ENCODE measurements at regions not wholly inside any gene's neighbourhood (a gene's known extent, or its start where the extent isn't known, plus 50 kb on each side); places are given as distances from the start of the nearest gene placed in this dataset.

DNA sequence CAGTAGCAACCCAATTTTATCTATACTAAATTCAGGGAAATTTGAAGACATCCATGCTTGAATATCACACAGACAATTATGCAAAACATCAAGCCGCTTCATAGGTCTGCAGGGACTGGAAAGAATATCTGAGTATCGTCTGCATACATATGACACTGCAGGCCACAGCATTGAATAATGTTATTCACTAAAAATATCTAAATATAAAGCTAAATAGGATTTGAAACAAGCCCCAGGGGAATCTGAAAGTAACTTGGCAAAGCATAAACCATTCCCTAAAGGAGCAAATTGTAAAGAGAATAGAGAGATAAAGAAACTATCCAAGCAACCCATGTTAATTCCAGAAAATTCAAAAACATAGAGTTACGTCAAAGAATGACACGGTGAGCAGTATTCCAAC lies 1251.0 kb downstream of the PCDH17 start:
- TF ChIP-seq, protein P1, sequence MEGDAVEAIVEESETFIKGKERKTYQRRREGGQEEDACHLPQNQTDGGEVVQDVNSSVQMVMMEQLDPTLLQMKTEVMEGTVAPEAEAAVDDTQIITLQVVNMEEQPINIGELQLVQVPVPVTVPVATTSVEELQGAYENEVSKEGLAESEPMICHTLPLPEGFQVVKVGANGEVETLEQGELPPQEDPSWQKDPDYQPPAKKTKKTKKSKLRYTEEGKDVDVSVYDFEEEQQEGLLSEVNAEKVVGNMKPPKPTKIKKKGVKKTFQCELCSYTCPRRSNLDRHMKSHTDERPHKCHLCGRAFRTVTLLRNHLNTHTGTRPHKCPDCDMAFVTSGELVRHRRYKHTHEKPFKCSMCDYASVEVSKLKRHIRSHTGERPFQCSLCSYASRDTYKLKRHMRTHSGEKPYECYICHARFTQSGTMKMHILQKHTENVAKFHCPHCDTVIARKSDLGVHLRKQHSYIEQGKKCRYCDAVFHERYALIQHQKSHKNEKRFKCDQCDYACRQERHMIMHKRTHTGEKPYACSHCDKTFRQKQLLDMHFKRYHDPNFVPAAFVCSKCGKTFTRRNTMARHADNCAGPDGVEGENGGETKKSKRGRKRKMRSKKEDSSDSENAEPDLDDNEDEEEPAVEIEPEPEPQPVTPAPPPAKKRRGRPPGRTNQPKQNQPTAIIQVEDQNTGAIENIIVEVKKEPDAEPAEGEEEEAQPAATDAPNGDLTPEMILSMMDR (IDR thresholded peaks at IDR 0.05) = no peak
- TF ChIP-seq EP300 (IDR thresholded peaks at IDR 0.05) (no peak), POLR2A (IDR thresholded peaks at IDR 0.05) (no peak)

Data from gastroesophageal sphincter (tissue), 3 donors.